Osteocyte (in vitro differentiated cells): ENCODE measurements at regions not wholly inside any gene's neighbourhood (a gene's known extent, or its start where the extent isn't known, plus 50 kb on each side); places are given as distances from the start of the nearest gene placed in this dataset.

Experiments used
- DNase-seq: peaks from one replicate; pipeline ENCODE4 v3.0.0; 2021; ENCODE audit warnings: mixed read lengths; ENCODE audit not compliant: unreplicated experiment; ENCODE audit errors: extremely low spot score
- H3K27ac Mint-ChIP-seq: one replicate; pipeline ENCODE4 v1.8.0; 2021; ENCODE audit warnings: mild to moderate bottlenecking, mixed read lengths; ENCODE audit not compliant: unreplicated experiment
- H3K27me3 Mint-ChIP-seq: one replicate; pipeline ENCODE4 v1.8.0; 2021; ENCODE audit warnings: mixed read lengths; ENCODE audit not compliant: unreplicated experiment
- H3K36me3 Mint-ChIP-seq: one replicate; pipeline ENCODE4 v1.8.0; 2021; ENCODE audit warnings: mixed read lengths; ENCODE audit not compliant: unreplicated experiment
- H3K4me1 Mint-ChIP-seq: one replicate; pipeline ENCODE4 v1.8.0; 2021; ENCODE audit warnings: mixed read lengths; ENCODE audit not compliant: unreplicated experiment
- H3K4me3 Mint-ChIP-seq: one replicate; pipeline ENCODE4 v1.8.0; 2021; ENCODE audit warnings: mild to moderate bottlenecking, moderate library complexity, mixed read lengths; ENCODE audit not compliant: unreplicated experiment
- H3K9me3 Mint-ChIP-seq: one replicate; pipeline ENCODE4 v1.8.0; 2021; ENCODE audit warnings: mixed read lengths; ENCODE audit not compliant: unreplicated experiment
- TF ChIP-seq, protein P1 (sequence below): fragments of 200-600 bp; sonication (generic); IDR thresholded peaks from 2 replicates; pipeline ENCODE4 v1.5.0; 2021; ENCODE audit warnings: antibody characterized with exemption, mild to moderate bottlenecking, moderate library complexity

DNA sequence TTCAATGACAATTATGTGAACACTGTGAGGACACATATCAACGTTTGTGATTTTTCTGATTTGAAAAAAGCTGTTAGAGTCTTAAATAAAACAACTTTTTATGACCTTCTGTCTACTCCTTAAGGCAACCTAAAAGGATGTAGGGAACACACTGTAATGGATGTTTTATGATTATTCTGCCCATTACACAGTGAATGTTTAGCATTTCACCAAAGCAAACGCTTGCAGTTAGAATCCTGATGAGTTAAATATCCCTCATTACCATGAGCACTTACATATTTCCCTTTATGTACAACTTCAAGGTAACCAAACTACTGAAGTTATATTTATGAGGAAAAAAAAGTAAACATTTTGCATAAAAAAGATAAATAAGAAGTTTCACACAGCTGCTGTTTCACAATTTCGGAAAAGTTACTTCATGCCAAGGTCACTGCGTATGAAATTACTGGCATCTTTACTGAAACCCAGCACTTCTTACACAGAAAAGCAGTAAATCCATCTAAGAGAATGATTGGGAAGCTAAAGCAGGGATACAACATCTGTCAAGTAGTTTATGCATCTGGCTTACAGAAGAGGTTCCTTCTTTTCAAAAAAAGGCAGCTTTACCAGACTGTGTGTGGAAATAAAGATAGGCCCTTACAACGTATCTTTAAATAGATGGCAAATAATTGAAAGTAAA, 733.7 kb upstream of the ATXN8OS start:
- Mint-ChIP-seq H3K27ac (no peak overlapping the region), H3K4me1 (no peaks in the 10 kb centered on the region), H3K9me3 (peaks cover 6% of the 10 kb centered on the region), H3K27me3 (no peaks in the 10 kb centered on the region), H3K4me3 (no peak overlapping the region), H3K36me3 (no peaks in the 10 kb centered on the region)
- DNase-seq, result no peak
- TF ChIP-seq, protein P1, sequence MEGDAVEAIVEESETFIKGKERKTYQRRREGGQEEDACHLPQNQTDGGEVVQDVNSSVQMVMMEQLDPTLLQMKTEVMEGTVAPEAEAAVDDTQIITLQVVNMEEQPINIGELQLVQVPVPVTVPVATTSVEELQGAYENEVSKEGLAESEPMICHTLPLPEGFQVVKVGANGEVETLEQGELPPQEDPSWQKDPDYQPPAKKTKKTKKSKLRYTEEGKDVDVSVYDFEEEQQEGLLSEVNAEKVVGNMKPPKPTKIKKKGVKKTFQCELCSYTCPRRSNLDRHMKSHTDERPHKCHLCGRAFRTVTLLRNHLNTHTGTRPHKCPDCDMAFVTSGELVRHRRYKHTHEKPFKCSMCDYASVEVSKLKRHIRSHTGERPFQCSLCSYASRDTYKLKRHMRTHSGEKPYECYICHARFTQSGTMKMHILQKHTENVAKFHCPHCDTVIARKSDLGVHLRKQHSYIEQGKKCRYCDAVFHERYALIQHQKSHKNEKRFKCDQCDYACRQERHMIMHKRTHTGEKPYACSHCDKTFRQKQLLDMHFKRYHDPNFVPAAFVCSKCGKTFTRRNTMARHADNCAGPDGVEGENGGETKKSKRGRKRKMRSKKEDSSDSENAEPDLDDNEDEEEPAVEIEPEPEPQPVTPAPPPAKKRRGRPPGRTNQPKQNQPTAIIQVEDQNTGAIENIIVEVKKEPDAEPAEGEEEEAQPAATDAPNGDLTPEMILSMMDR, result no peak

DNA sequence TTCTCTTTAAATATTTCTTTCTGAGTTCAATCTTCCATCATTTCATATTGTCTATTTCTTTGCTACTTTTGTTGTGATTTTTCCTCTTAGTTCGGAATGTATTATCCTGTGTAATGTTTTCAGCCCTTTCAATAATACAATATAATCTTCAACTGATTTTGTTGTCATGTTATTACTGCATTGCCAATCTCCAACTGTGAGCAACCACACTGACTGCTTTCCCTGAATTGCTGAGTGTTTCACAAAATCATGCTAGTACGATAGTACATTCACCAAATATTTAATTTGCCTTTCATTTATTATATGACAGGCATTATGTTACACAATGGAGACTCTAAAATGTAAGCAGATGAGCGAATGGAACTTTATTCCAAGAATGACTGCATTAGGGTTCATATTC, 744.3 kb upstream of the ATXN8OS start:
- Mint-ChIP-seq H3K36me3 (no peaks in the 10 kb centered on the region), H3K4me3 (no peak overlapping the region), H3K9me3 (peaks cover under 1% of the 10 kb centered on the region), H3K27ac (no peak overlapping the region), H3K27me3 (peaks cover 5% of the 10 kb centered on the region), H3K4me1 (no peaks in the 10 kb centered on the region)
- TF ChIP-seq, protein P1, result no peak
- no peak for DNase-seq

DNA sequence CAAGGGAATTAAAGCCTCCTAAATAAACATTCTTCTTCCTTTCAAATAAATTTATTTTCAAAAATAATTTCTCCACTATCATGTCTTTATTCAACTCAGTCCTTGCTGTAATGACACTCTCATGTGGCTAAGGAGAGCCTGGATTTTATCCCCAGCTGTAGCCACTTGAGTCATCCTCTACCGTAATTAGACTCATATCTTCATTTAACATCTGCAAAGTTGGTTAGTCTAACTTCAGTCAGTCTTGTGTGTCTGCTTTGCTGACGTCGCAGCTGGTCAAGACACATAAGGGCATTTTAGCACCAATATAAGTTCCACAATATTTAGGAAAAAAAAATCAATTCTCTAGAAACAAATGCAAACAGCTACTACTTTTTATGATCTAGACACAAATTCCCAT, 776.4 kb upstream of the ATXN8OS start:
- Mint-ChIP-seq H3K36me3 (no peaks in the 10 kb centered on the region), H3K9me3 (no peaks in the 10 kb centered on the region), H3K4me3 (no peak overlapping the region), H3K4me1 (no peaks in the 10 kb centered on the region), H3K27ac (no peak overlapping the region), H3K27me3 (peaks cover 8% of the 10 kb centered on the region)
- no peak for DNase-seq
- TF ChIP-seq, protein P1, result no peak

DNA sequence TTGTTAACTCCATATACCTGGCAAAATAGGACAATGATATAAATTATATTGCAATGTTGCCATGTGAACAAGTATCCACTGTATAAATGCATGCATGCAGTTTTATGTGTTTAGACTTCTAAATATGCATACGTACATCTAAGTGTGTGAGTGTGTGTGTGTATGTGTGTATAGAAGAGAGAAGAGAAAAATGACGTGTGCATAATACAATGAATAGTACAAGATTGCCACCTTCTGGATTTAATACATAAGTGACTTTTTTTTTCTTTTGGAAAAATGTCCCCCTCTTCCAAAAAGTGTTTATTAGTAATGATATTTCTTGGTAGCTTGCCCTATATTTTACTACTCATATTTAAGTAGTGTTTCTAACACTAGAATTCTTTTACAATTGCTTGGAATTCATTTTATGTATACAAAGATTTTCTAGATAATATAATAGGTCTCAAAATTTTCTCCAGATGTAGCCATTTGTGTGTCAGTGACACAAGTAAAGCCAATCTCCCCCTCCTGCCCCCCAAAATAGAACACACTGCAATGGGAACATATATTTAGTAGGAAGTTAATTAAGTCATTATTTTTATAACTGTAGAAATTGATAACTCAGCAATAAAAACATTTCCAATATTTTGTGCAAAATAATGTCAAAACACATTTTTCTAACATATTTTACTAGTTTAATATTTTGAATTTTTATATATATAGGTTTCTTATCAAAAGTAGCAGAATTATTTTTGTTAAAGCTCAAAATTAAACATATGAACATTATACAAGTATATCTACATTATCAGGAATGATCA, 783.3 kb upstream of the ATXN8OS start:
- Mint-ChIP-seq H3K36me3 (no peaks in the 10 kb centered on the region), H3K4me3 (no peak overlapping the region), H3K27ac (no peak overlapping the region), H3K27me3 (peaks cover 3% of the 10 kb centered on the region), H3K4me1 (no peaks in the 10 kb centered on the region), H3K9me3 (no peaks in the 10 kb centered on the region)
- DNase-seq, result no peak
- TF ChIP-seq, protein P1, result peak; percentile 51

DNA sequence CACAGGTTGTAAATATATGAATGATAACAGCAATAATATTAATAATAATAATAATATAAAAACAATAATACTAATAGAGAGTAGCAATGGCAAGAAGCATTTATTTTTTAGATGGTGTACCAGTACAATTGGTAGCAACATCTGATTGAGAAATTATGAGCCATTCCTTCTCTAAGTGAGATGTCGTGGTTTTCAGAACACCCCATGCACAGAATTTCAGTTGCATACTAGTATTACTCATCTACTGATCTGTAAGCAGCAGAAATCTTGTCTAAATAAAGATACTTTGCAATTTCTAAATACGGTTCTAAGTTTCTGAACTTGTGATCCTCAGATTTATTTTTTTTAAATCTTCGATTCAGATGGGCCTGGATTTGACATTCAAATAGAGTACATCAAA, 788.0 kb upstream of the ATXN8OS start:
- no peak for DNase-seq
- TF ChIP-seq, protein P1, result no peak
- no peak overlapping the region for H3K4me3 Mint-ChIP-seq
- H3K27me3 Mint-ChIP-seq, result peaks cover 3% of the 10 kb centered on the region
- H3K4me1 Mint-ChIP-seq, result no peaks in the 10 kb centered on the region
- no peaks in the 10 kb centered on the region for H3K36me3 Mint-ChIP-seq
- no peak overlapping the region for H3K27ac Mint-ChIP-seq
- H3K9me3 Mint-ChIP-seq, result no peaks in the 10 kb centered on the region
